HUDEP-2 (cell line): ENCODE measurements at regions not wholly inside any gene's neighbourhood (a gene's known extent, or its start where the extent isn't known, plus 50 kb on each side); places are given as distances from the start of the nearest gene placed in this dataset.

ENCODE experiments used
- DNase-seq, 76 experiments: peaks; one replicate each; lab custom pipeline; 2025; ENCODE audit not compliant: unreplicated experiment in 76 of 76; lab: John Stamatoyannopoulos, UW

DNA sequence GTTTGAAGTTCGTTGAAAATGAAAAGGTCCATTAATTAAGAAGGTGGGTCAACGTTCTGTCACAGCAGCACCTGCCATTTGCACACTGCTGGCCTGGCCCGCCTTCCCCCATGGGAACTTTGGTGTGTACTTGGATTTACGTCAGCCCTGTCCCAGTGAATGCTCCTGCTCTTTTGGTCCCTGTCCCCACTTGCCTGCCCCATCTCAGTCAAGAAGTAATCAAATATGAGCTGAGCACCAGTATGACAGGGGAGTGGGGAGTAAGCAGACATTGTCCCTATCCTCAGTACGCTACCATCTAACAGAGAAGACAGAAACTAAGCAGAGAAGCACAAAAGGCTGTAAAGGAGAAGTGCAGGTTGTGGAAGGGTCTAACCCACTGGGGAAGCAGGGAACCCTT, 65.1 kb downstream of the SLC4A3 start:
- no peak for DNase-seq

DNA sequence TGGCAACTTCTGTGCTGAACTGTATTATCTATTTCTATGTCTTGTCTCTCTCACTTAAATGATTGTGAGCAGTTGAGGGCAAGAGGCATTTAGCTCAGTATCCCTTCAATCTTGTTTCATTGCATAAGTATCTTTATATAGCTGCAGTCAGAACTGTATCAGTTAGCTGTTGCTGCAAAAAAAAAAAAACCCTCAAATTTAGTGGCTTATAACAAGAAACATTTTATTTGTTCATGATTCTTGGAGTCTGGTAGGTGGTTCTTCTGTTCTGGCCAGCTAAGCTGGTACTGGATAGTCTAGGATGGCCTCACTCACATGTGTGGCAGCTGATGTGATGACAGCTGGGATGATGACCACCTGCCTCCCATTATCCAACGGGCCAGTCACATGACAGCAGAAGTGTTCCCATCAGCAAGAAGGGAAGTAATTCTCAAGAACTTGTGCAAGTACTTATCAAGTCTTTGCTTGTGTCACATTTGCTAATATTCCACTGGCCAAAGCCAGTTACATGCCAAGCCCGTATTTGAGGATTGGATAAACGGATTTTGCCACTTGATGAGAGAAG, 67.8 kb downstream of the SLC4A3 start:
- no peak for DNase-seq

DNA sequence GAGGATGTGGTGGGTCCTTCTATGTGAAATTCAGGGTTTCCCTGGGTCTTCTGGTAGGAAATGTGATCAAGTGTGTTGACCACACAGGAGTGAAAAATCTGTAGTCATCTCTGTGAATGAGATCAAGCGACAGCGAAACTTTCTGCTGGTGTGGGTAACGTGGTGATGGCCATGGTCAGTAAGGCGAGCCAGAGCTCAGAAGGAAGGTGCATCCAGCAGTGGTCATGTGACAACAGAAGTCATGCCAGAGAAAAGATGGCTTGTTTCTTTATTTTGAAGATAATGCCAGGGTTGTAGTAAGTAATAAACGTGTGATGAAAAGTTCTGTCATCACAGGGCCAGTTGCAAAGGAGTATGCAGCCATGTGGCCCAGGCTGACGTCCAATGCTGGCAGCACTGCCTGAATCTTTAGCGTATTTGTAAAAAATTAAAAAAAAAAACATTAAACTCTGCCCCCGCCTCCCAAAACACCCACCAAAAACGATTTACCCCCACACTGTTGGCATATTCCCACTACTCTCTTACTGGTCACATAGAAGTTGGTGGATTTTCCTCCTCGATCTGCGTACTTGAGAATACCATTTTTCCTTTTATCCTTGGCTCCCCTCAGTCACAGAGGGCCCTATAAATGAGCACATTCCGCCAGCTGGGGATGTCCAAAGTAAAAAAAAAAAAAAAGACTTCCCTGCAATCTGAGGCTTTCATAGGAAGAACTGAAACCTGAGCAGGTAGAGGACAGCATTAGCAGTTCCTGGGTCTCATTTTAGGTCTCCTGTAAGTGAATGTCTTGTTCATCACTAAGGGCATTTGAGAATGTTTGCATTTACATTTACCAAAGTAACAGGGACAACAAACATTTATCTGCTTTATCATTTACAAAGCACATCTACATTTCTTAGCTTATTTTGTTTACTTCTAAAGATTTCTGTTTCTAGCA, 70.6 kb downstream of the SLC4A3 start:
- DNase-seq, result no peak

DNA sequence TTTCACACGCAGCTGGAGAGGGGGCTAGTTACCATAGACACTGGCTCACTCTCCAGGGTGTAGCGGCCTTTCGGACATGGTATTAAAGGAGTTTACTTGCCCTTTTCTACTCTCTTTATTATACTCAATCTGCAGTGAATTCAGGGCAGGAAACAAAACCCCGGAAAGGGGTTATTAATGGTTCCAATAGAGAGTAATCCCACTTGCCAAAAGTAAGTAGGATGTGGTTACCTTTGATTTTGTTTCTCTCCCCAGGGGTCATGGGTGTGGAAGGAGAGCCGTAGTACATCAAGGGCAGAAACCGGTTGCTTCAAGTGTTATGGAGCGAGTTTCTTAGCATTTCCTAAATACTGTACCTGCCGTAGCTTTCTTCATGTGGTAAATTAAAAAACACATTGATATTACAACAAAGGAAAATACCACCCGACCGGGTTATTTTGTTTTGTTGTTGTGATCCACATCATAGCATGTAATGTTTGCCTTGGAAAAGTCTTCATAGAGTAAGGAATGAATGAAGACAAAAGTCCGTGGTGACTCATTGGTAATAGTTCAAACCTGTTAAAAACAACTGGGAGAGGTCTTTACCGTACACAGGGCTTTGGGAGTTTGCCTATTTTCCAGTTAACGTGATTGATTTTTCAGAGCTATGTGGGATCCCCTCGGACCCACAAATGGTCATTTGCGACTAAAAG, 71.5 kb downstream of the SLC4A3 start:
- no peak for DNase-seq

DNA sequence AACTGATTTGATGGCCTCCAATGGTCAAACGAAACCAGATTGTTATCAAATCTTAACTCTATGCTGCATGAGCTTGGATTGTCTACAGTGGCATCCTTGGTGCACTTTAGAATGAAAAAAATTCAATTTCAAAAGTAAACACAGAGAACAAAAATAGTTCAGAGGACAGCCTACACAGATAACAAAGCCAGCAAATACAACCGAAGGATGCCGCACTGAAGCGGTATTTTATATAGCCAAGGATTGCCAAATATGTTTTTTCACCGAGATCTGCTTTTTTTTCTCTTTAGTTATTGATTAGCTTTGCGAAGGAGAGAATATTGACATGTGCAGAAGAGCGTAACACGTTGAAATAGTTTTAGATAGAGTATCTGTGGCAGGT, 72.0 kb downstream of the SLC4A3 start:
- no peak for DNase-seq

DNA sequence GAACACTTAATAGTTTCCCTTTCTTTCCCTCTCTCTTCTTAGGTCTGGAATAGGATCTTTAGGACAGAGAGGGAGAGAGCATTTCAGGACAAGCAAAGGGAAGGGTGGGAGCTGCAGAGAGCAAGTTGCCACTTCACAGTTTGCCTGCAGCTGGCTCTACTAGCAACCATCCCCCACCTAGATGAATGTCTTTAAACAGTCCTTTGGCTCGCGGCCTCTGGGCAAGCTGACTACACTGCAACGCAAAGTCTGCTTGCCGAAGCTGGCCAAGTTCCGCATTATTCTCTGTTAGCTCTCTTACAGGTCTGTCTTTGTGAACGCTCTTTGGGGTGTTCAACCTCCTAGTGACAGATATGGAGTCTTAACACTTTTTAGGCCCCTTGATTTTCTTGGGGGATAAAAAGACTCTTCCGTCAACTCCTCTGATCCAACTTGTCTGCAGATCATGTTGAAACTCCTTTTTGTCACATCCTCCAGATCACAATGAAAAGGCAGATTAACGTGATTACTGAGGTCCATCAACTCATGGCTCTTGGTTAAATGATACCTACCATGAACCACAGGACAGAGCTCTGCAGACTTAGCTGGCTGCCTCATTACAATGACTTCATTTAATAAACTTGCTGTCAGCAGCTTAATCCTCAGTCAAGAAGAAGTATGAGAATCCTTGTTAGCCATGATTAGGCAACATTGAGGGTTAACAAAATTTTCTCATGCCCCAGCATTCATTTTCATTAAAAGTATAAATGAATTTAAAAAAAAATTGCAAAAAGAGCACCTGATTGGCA, 74.6 kb downstream of the SLC4A3 start:
- DNase-seq, result no peak

DNA sequence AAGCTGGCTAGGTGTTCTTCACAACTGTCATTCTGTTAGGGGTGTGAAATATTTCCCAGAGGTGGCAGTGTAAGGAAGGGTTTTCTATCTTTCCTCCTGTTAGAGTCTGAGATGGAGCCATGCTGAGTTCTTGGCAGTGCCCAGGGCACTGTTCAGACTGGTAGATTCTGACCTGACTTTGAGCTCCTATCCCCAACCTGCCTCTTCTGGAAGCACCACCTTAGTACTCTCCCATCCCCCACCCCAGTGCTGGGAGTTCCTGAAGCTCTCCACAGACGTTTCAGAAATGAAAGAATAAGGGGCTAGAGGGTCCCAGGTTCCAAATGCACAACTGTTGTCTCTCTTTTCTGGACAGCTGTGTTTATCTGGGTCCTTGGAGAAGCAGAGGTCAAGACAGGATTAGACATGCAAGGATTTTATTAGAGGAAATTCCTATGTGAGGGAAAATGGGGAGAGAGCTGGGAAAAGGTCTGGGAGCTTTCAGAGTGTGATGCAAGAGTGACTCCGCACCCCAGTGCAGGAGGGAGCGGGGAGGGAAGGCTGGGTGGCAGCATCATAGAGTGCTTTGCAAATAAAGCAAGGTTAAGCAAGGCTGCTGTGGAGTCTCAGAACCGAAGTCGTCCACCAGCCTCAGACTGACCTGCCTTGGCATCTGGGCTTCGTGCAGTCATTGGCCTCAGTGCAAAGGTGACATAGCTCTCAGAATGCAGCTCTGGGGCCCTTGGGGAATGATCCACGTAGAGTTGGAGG, 75.5 kb downstream of the SLC4A3 start:
- no peak for DNase-seq

DNA sequence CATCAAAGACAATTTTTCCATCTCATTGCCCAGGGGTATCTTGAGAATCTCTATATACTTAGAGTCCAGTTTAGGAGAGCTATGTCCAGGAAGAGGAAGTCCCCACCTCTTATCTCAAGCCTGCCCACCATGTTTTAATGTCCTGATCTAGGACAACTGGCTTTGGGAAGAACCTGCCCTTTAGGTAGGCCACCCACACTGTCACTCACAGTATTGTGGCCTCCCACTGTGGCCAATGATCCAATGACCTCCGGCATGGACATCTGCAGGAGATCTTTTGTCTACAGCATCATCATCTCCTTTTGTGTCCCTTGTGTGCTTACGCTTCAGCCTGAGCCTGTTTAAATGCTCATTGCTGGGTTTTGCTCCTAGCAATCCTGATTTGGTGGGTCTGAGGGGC, 77.4 kb downstream of the SLC4A3 start:
- no peak for DNase-seq

DNA sequence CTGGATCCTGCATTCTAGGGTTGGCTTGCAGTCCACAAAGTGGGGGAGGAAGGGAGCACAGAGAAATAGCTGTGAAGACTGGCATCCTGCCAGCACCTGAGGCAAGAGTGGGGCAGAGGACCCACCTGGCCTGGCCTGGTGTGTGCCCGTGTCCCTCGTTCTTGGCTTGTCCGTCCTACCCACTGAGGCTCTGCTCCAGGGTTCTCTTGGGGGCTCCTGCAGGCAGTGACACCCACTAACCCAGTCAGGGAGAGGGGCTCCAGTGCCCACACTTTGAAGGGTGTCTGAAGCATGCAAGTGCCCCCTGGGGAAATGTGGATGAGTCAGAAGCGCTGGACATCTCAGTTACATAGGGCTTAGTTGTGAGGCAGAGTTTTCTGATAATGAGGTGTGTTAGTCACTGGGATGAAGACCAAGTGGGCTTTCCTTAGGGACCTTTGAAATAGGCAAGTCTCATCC, 79.4 kb downstream of the SLC4A3 start:
- no peak for DNase-seq

DNA sequence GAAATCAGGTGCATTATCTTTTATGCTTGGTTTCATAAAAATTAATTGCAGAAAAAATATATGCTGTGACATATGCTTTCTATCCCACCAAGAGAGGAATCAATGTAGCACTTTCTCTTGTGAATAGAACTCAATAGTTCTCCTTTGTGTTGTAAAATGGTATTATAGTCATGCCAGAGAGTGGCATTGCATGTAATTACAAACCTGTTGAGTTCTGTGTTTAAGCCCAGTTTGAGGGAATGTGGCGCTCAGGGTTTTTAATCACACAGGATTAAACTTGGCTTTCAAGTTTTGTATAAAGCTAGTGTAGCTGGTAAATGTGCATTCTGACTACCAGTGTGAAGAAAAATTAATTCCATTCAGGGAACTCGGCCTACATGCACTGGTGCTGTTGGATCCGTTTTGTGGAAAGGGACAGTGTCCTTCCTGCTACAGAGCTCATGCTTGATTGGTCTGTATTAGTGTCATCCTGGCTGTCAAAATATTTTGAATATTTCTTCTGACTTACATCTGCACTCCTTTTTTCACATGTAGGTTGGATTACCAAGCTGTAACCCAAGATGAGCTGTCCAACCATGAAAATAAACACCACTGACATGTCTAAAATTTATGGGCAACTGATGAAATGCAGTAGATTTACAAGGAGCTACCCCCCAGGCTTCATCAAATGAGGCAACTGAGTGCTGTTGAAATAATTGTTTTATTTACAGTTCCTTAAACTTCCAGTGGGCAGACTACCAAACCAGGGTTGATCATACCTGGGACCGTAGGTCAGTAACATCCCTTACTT, 80.3 kb downstream of the SLC4A3 start:
- no peak for DNase-seq

DNA sequence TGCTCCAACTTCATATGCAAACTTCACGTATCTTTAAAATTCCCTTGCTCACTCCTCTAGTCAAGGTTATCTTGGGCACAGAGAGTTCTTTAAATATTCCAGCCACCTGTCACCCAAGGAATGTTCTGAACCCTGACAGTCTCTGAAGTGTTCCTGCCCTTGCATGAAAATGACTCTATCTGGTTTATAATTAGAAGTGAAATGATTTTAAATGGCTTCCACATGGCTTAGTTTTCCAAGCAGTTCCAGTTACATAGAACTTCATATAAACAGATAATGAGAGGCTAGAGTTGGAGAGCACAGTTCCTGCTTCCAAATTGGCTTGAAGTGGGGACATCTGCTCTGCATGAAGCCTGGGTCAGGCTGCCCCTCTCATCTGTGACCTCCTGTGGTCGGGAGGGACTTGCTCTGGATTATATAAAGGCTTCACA, 81.9 kb downstream of the SLC4A3 start:
- DNase-seq, result no peak

DNA sequence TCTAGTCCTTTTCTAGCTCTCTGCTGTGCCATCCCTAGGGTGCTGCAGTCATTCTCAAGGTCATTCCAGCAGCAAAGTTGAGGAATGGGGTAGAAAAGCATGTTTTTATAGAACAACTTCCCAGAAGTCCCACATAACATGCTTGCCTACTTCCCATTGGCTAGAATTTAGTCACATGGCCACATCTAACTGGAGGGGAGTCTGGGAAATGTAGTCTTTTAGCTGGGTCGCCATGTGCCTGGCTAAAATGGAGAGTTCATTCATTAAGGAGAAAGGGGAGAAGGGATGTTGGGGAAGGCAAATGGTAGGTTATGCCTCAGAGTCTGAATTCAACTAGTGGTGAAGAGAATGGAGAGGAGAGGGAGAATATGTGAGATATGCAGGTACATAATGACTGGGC, 85.7 kb downstream of the SLC4A3 start:
- DNase-seq, result peak in 13 of 76 experiments; percentile 1 to 30 (median 13)

DNA sequence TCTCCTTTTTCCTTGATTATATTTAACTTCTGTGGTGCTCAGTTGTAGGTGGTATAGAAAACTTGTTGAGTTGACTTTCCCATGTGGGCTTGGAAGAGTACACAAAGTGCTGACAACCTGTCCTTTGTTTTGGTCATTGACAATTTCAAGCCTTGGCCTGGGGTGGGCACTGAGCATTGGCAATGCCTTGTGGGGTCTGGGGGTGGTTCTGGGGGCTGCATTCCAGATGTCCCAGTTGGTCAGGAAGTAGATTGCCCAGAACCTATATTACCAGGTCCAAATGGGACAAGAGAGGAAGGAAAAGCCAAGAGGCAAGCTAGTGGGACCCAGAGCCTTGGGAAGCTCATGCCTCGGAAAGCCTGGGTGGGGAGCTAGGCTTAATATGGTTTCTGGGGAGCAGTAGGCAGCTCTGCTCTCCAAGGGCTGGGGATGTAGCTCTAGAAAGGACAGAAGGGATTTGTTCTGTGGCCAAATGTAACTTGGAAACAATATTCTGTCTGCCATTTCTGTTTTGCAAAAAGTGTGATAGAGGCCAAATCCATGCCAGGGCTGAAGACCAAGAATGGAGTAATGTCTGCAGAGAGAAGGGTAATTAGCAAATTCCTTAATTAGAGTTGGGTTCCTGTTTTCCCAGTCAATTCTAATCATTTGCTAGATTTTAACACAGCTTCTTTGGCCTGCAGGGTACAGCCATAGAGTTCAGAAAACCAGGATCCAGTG, 87.4 kb downstream of the SLC4A3 start:
- no peak for DNase-seq

DNA sequence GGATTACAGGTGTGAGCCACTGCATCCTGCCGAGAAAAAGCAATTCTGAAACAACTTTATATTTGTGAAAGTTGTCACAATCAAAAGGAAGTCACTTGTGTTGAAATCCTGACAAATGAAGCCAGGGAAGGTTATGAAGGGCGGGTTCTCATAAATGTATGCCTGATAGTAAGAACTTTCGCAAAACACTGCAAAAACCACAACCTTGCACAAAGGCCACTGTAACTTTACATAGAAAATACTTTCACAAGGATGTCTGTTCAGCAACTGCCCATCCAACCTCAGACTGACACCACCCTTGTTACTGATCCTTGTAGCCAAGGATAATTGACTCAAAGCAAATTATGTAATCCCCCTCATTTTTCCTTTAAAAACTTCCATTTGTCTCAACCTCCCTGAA, 90.6 kb downstream of the SLC4A3 start:
- DNase-seq, result no peak

DNA sequence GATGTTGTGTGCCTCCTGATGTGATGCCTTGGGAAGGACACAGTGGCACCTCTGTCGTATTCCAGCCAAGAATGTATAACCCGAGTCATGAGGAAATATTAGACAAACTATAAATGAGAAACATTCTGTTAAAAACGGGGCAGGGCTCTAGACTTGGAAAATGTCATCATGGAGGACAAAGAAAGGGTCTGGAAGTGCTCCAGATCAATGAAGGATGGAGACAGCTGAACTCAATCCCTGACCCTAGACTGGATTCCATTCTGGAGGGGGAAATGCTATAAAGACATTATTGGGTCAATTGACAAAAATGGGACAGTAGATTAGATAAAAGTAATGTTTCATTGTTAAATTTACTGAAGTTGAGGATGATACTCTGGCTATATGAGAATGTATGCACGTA, 92.1 kb downstream of the SLC4A3 start:
- DNase-seq, result no peak

DNA sequence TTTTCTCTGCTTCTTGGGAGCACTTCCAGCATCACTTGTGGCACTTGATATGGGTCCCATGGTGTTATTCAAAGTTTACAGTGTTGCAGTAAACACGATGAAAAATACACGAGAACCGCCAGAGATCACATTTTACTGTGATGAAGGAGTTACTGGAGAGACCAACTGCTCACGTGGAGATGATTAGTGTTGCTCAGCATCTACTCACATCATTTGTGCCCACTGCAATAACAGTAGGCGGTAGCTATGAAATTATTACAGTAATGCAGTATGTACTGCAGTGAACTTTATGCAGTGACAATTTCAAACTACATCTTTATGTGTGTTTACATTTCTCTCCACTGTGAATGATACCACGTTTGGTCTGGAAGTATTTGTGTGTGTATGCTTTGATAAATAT, 93.5 kb downstream of the SLC4A3 start:
- DNase-seq, result no peak

DNA sequence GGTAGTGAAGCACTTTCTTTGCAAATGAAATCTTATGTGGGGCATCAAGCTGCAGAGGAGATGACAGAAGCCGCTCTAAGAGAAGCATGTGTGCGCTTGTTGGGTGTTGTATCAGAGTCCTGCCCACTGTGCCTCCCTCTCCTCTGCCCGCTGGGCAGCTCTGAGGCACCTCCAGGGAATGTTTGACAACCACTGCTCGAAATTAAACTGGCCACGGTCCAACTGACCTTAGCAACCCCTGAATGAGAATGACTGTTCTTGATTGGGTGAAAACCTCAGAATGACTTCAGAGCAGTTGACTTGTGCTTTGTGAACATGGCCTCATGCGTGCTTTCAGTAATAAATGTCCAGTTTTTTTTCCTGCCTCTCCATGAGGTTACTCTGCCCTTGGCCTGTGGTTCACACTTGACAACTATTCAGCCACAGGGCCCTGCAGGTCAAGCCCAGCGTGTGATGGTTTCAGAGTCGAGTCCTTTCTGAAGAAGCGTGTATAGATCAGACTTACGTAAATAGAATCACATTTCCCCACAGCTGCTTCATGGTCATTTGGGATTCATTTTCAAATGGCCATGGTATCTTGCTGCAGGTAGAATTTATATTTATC, 94.9 kb downstream of the SLC4A3 start:
- no peak for DNase-seq

DNA sequence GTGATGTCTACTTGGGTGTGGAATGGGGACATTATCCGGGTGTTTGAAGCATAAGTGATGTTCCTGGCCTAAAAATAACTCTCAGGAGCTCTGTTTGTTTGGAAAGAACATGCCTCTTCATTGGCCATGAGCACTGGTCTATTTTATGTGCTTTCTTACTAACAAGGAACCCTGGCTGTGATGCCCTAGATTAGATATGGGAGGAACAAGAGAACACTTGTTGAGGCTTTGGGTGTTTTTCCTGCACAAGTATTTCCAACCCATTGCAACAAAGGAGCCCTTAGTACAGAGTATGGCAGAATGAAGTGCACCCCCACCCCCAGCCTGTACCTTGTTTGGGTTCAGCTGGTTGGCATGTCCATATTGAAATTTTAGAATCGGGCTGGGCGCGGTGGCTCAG, 95.9 kb downstream of the SLC4A3 start:
- no peak for DNase-seq
